22Rv1 (cell line): ENCODE measurements at regions not wholly inside any gene's neighbourhood (a gene's known extent, or its start where the extent isn't known, plus 50 kb on each side); places are given as distances from the start of the nearest gene placed in this dataset.

Source experiments
- ZFX ChIP-seq: fragments of 450-650 bp; IDR thresholded peaks from 2 replicates; pipeline ENCODE4 v1.6.1; 2017; ENCODE audit warnings: antibody characterized with exemption, borderline replicate concordance
- TF ChIP-seq, protein P1 (sequence below): fragments of 450-650 bp; IDR thresholded peaks from 2 replicates; pipeline ENCODE4 v1.5.1; 2017; ENCODE audit warnings: mild to moderate bottlenecking

DNA sequence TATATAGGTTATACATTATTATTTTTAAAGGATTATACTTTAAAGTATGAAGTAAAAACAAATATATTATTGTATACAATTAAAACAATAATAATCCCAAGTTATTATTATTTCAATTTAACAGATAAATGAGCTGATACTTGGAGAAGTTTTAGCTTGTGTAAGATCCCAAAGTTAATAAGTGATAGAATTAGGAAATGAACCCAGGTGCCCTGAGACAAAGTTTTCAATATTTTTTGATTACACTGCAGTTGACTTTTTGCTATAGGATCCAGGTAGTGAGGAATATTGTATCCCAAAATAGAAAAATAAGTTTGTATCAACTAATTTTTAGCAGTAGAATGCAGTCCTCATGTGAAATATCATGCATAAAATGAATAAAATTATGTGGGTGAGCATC is 543.2 kb upstream of the ZNF608 start:
- TF ChIP-seq, protein P1, sequence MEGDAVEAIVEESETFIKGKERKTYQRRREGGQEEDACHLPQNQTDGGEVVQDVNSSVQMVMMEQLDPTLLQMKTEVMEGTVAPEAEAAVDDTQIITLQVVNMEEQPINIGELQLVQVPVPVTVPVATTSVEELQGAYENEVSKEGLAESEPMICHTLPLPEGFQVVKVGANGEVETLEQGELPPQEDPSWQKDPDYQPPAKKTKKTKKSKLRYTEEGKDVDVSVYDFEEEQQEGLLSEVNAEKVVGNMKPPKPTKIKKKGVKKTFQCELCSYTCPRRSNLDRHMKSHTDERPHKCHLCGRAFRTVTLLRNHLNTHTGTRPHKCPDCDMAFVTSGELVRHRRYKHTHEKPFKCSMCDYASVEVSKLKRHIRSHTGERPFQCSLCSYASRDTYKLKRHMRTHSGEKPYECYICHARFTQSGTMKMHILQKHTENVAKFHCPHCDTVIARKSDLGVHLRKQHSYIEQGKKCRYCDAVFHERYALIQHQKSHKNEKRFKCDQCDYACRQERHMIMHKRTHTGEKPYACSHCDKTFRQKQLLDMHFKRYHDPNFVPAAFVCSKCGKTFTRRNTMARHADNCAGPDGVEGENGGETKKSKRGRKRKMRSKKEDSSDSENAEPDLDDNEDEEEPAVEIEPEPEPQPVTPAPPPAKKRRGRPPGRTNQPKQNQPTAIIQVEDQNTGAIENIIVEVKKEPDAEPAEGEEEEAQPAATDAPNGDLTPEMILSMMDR = no peak
- TF ChIP-seq ZFX = no peak
